SK-N-SH treated with all-trans-retinoic acid at 6 μM for 48 hours (cell line): ENCODE measurements at regions not wholly inside any gene's neighbourhood (a gene's known extent, or its start where the extent isn't known, plus 50 kb on each side); places are given as distances from the start of the nearest gene placed in this dataset.

ENCODE experiments used
- ATAC-seq: fragments of 200-7000 bp; cut with Tn5 transposase; 3 replicates; pipeline ENCODE4 v1.9.1; 2020; ENCODE audit warnings: mild to moderate bottlenecking, moderate library complexity
- ARNTL ChIP-seq: fragments of 450-650 bp; formaldehyde crosslinking; IDR thresholded peaks from 2 replicates; pipeline ENCODE4 v1.5.0; 2020; ENCODE audit warnings: low read depth, mild to moderate bottlenecking, moderate library complexity, borderline replicate concordance
- BACH2 ChIP-seq: fragments of 250-450 bp; sonication (Bioruptor Pico); IDR thresholded peaks from 2 replicates; pipeline ENCODE4 v1.9.0; 2021; ENCODE audit warnings: mild to moderate bottlenecking, borderline replicate concordance
- CREB5 ChIP-seq: fragments of 250-450 bp; sonication (Bioruptor Pico); IDR thresholded peaks from 2 replicates; pipeline ENCODE4 v1.5.1; 2020; ENCODE audit warnings: low read depth, mild to moderate bottlenecking, moderate library complexity
- CSDC2 ChIP-seq: fragments of 250-450 bp; sonication (Bioruptor Pico); IDR thresholded peaks from 2 replicates; pipeline ENCODE4 v1.5.0; 2020; ENCODE audit warnings: mild to moderate bottlenecking, moderate library complexity
- CSRNP3 ChIP-seq: fragments of 250-450 bp; sonication (Bioruptor Pico); IDR thresholded peaks from 2 replicates; pipeline ENCODE4 v1.5.1; 2021; ENCODE audit warnings: mild to moderate bottlenecking, moderate library complexity
- ESRRG ChIP-seq: fragments of 250-450 bp; sonication (Bioruptor Pico); IDR thresholded peaks from 2 replicates; pipeline ENCODE4 v1.6.1; 2021; ENCODE audit warnings: mild to moderate bottlenecking
- ISL1 ChIP-seq: fragments of 250-450 bp; sonication (Bioruptor Pico); IDR thresholded peaks from 2 replicates; pipeline ENCODE4 v2.1.2; 2022; ENCODE audit warnings: mild to moderate bottlenecking, moderate library complexity
- OSR1 ChIP-seq: fragments of 250-450 bp; sonication (Bioruptor Pico); IDR thresholded peaks from 2 replicates; pipeline ENCODE4 v1.8.0; 2022; ENCODE audit warnings: moderate library complexity, mild to moderate bottlenecking, inconsistent platforms
- PATZ1 ChIP-seq: fragments of 250-450 bp; sonication (Bioruptor Pico); IDR thresholded peaks from 2 replicates; pipeline ENCODE4 v1.8.0; 2020; ENCODE audit warnings: mild to moderate bottlenecking, moderate library complexity, borderline replicate concordance
- POU6F1 ChIP-seq: fragments of 250-450 bp; sonication (Bioruptor Pico); IDR thresholded peaks from 2 replicates; pipeline ENCODE4 v1.8.0; 2021; ENCODE audit warnings: low read depth, mild to moderate bottlenecking, moderate library complexity, borderline replicate concordance
- PPARA ChIP-seq: fragments of 250-450 bp; sonication (Bioruptor Pico); IDR thresholded peaks from 2 replicates; pipeline ENCODE4 v1.5.0; 2020; ENCODE audit warnings: mild to moderate bottlenecking, borderline replicate concordance
- RARB ChIP-seq: fragments of 250-450 bp; sonication (Bioruptor Pico); IDR thresholded peaks from 2 replicates; pipeline ENCODE4 v1.8.0; 2021; ENCODE audit warnings: mild to moderate bottlenecking, moderate library complexity
- SNAI2 ChIP-seq: fragments of 250-450 bp; sonication (Bioruptor Pico); IDR thresholded peaks from 2 replicates; pipeline ENCODE4 v1.5.0; 2020; ENCODE audit warnings: mild to moderate bottlenecking, moderate library complexity
- TCF4 ChIP-seq: fragments of 250-450 bp; sonication (Bioruptor Pico); IDR thresholded peaks from 2 replicates; pipeline ENCODE4 v1.8.0; 2021; ENCODE audit warnings: mild to moderate bottlenecking, moderate library complexity, borderline replicate concordance
- TOX ChIP-seq: fragments of 250-450 bp; sonication (Bioruptor Pico); IDR thresholded peaks from 2 replicates; pipeline ENCODE4 v1.8.0; 2021; ENCODE audit warnings: mild to moderate bottlenecking, moderate library complexity, borderline replicate concordance
- TSHZ2 ChIP-seq: fragments of 250-450 bp; sonication (Bioruptor Pico); IDR thresholded peaks from 2 replicates; pipeline ENCODE4 v1.5.0; 2020; ENCODE audit warnings: mild to moderate bottlenecking, moderate library complexity
- ZC3H10 ChIP-seq: fragments of 250-450 bp; sonication (Bioruptor Pico); IDR thresholded peaks from 2 replicates; pipeline ENCODE4 v1.5.1; 2021; ENCODE audit warnings: mild to moderate bottlenecking, moderate library complexity
- ZFP3 ChIP-seq: fragments of 250-450 bp; sonication (Bioruptor Pico); IDR thresholded peaks from 2 replicates; pipeline ENCODE4 v1.5.0; 2020; ENCODE audit warnings: mild to moderate bottlenecking, moderate library complexity
- ZFP30 ChIP-seq: fragments of 450-650 bp; formaldehyde crosslinking; IDR thresholded peaks from 2 replicates; pipeline ENCODE4 v1.5.0; 2022; ENCODE audit warnings: mild to moderate bottlenecking, moderate library complexity
- ZNF565 ChIP-seq: fragments of 450-650 bp; formaldehyde crosslinking; conservative IDR thresholded peaks from 2 replicates; pipeline ENCODE4 v1.5.0; 2020; ENCODE audit warnings: low read depth, mild to moderate bottlenecking, moderate library complexity
- ZNF70 ChIP-seq: fragments of 450-650 bp; formaldehyde crosslinking; IDR thresholded peaks from 2 replicates; pipeline ENCODE4 v1.5.0; 2020; ENCODE audit warnings: mild to moderate bottlenecking, moderate library complexity
- ZNF8 ChIP-seq: fragments of 450-650 bp; formaldehyde crosslinking; IDR thresholded peaks from 2 replicates; pipeline ENCODE4 v1.5.0; 2020; ENCODE audit warnings: mild to moderate bottlenecking, moderate library complexity

GRCh38 chr6:22738194-22738593 is 168.8 kb downstream of the HDGFL1 start:
- no peak for TF ChIP-seq ZNF8 (CRISPR knock-in tag)
- TF ChIP-seq ZNF565 (CRISPR knock-in tag), result no peak
- TF ChIP-seq ZC3H10 (CRISPR knock-in tag), result no peak
- TF ChIP-seq ZFP30 (CRISPR knock-in tag), result no peak
- no peak for TF ChIP-seq CREB5 (CRISPR knock-in tag)
- TF ChIP-seq ARNTL (CRISPR knock-in tag), result no peak
- no peak for TF ChIP-seq TSHZ2 (CRISPR knock-in tag)
- no peak for TF ChIP-seq ZNF70
- TF ChIP-seq BACH2 (CRISPR knock-in tag), result no peak
- TF ChIP-seq PPARA (CRISPR knock-in tag), result no peak
- TF ChIP-seq TCF4 (CRISPR knock-in tag), result no peak
- TF ChIP-seq OSR1 (CRISPR knock-in tag), result no peak
- no peak for TF ChIP-seq RARB
- no peak for TF ChIP-seq CSRNP3 (CRISPR knock-in tag)
- no peak for TF ChIP-seq TOX (CRISPR knock-in tag)
- TF ChIP-seq POU6F1 (CRISPR knock-in tag), result no peak
- TF ChIP-seq ESRRG (CRISPR knock-in tag), result no peak
- TF ChIP-seq ZFP3 (CRISPR knock-in tag), result no peak
- TF ChIP-seq CSDC2 (CRISPR knock-in tag), result no peak
- ATAC-seq, result no peak

- no peak for ATAC-seq
- TF ChIP-seq ZFP3 (CRISPR knock-in tag) (no peak), CSDC2 (CRISPR knock-in tag) (no peak), TCF4 (CRISPR knock-in tag) (no peak), CSRNP3 (CRISPR knock-in tag) (no peak), ISL1 (CRISPR knock-in tag) (no peak), PATZ1 (CRISPR knock-in tag) (no peak), TOX (CRISPR knock-in tag) (no peak), CREB5 (CRISPR knock-in tag) (no peak), ZNF565 (CRISPR knock-in tag) (no peak), POU6F1 (CRISPR knock-in tag) (no peak), ZC3H10 (CRISPR knock-in tag) (no peak), SNAI2 (no peak)
These were observed 178.2 kb downstream of the HDGFL1 start for GRCh38 chr6:22747571-22747970.
